ENCODE measurements at regions not wholly inside any gene's neighbourhood (a gene's known extent, or its start where the extent isn't known, plus 50 kb on each side); places are given as distances from the start of the nearest gene placed in this dataset.
A peak's percentile ranks its signal among the peaks of the same experiment; 100 is the strongest.

- Histone ChIP-seq H3K27ac (ENCODE audit: low read depth, low read length) (no peak overlapping the region), H3K36me3 (ENCODE audit: control insufficient read depth, insufficient read depth, low read length) (no peaks in the 10 kb centered on the region), H3K9ac (ENCODE audit: extremely low read depth, low read length, poor library complexity, severe bottlenecking) (peak overlapping the region; percentile 73), H3K4me1 (ENCODE audit: control insufficient read depth, insufficient read depth, low read length) (peaks cover 2% of the 10 kb centered on the region), H3K27me3 (ENCODE audit: control insufficient read depth, insufficient read depth, low read length, poor library complexity, severe bottlenecking) (peaks cover 16% of the 10 kb centered on the region), H3K9me3 (ENCODE audit: control insufficient read depth, low read length) (no peaks in the 10 kb centered on the region), H3K4me3 (ENCODE audit: low read length) (peak overlapping the region; percentile 87)
- peaks cover 62% of the 10 kb centered on the region for H3K27me3 Mint-ChIP-seq (ENCODE audit: insufficient read depth)
- peaks cover 17% of the 10 kb centered on the region for H3K4me1 Mint-ChIP-seq
- TF ChIP-seq CTCF (conservative IDR thresholded peaks at IDR 0.05): no peak
- no peak overlapping the region for H3K27ac Mint-ChIP-seq
- peak overlapping the region; percentile 82 for H3K4me3 Mint-ChIP-seq
- DNase-seq: no peak
- no peaks in the 10 kb centered on the region for H3K9me3 Mint-ChIP-seq
- H3K36me3 Mint-ChIP-seq (ENCODE audit: low read depth): no peaks in the 10 kb centered on the region
- 3 to 4% methylated on average over 8 to 10 of the region's 10 CpGs for WGBS, 2 experiments (ENCODE audit: insufficient coverage in 1 of 2, insufficient read length in 1 of 2)
These were observed 119.4 kb upstream of the RRP15 start for GRCh38 chr1:218165701-218166114.

- Mint-ChIP-seq H3K27ac (no peak overlapping the region), H3K9me3 (no peaks in the 10 kb centered on the region), H3K4me3 (peak overlapping the region; percentile 82), H3K36me3 (ENCODE audit: low read depth) (no peaks in the 10 kb centered on the region), H3K27me3 (ENCODE audit: insufficient read depth) (peaks cover 61% of the 10 kb centered on the region), H3K4me1 (peaks cover 15% of the 10 kb centered on the region)
- peak overlapping the region; percentile 87 for H3K4me3 ChIP-seq (ENCODE audit: low read length)
- WGBS, 2 experiments (ENCODE audit: insufficient coverage in 1 of 2, insufficient read length in 1 of 2): 41 to 48% methylated on average over 3 to 7 of the region's 8 CpGs
- H3K36me3 ChIP-seq (ENCODE audit: control insufficient read depth, insufficient read depth, low read length): no peaks in the 10 kb centered on the region
- no peak overlapping the region for H3K27ac ChIP-seq (ENCODE audit: low read depth, low read length)
- peaks cover 2% of the 10 kb centered on the region for H3K4me1 ChIP-seq (ENCODE audit: control insufficient read depth, insufficient read depth, low read length)
- H3K27me3 ChIP-seq (ENCODE audit: control insufficient read depth, insufficient read depth, low read length, poor library complexity, severe bottlenecking): peaks cover 16% of the 10 kb centered on the region
- no peaks in the 10 kb centered on the region for H3K9me3 ChIP-seq (ENCODE audit: control insufficient read depth, low read length)
- TF ChIP-seq CTCF (conservative IDR thresholded peaks at IDR 0.05): no peak
- no peak overlapping the region for H3K9ac ChIP-seq (ENCODE audit: extremely low read depth, low read length, poor library complexity, severe bottlenecking)
- no peak for DNase-seq
These were observed 118.7 kb upstream of the RRP15 start for GRCh38 chr1:218166268-218166945.

- no peak overlapping the region for H3K27ac ChIP-seq (ENCODE audit: low read depth, low read length)
- no peak overlapping the region for H3K27ac Mint-ChIP-seq
- H3K9ac ChIP-seq (ENCODE audit: extremely low read depth, low read length, poor library complexity, severe bottlenecking): no peak overlapping the region
- H3K4me3 ChIP-seq (ENCODE audit: low read length): no peak overlapping the region
- H3K9me3 ChIP-seq (ENCODE audit: control insufficient read depth, low read length): no peaks in the 10 kb centered on the region
- 5 to 13% methylated on average over 3 to 4 of the region's 4 CpGs for WGBS, 2 experiments (ENCODE audit: insufficient coverage in 1 of 2, insufficient read length in 1 of 2)
- peaks cover 28% of the 10 kb centered on the region for H3K27me3 Mint-ChIP-seq (ENCODE audit: insufficient read depth)
- peak; percentile 93 for TF ChIP-seq CTCF (conservative IDR thresholded peaks at IDR 0.05)
- no peaks in the 10 kb centered on the region for H3K9me3 Mint-ChIP-seq
- H3K4me3 Mint-ChIP-seq: no peak overlapping the region
- DNase-seq: no peak
- peaks cover 2% of the 10 kb centered on the region for H3K4me1 ChIP-seq (ENCODE audit: control insufficient read depth, insufficient read depth, low read length)
- H3K36me3 ChIP-seq (ENCODE audit: control insufficient read depth, insufficient read depth, low read length): no peaks in the 10 kb centered on the region
- peaks cover 6% of the 10 kb centered on the region for H3K4me1 Mint-ChIP-seq
- H3K27me3 ChIP-seq (ENCODE audit: control insufficient read depth, insufficient read depth, low read length, poor library complexity, severe bottlenecking): peaks cover 13% of the 10 kb centered on the region
- H3K36me3 Mint-ChIP-seq (ENCODE audit: low read depth): no peaks in the 10 kb centered on the region
These were observed 113.7 kb upstream of the RRP15 start for GRCh38 chr1:218171302-218171893.

Measured in endodermal cell (in vitro differentiated cells).